ENCODE measurements at regions not wholly inside any gene's neighbourhood (a gene's known extent, or its start where the extent isn't known, plus 50 kb on each side); places are given as distances from the start of the nearest gene placed in this dataset.

DNA sequence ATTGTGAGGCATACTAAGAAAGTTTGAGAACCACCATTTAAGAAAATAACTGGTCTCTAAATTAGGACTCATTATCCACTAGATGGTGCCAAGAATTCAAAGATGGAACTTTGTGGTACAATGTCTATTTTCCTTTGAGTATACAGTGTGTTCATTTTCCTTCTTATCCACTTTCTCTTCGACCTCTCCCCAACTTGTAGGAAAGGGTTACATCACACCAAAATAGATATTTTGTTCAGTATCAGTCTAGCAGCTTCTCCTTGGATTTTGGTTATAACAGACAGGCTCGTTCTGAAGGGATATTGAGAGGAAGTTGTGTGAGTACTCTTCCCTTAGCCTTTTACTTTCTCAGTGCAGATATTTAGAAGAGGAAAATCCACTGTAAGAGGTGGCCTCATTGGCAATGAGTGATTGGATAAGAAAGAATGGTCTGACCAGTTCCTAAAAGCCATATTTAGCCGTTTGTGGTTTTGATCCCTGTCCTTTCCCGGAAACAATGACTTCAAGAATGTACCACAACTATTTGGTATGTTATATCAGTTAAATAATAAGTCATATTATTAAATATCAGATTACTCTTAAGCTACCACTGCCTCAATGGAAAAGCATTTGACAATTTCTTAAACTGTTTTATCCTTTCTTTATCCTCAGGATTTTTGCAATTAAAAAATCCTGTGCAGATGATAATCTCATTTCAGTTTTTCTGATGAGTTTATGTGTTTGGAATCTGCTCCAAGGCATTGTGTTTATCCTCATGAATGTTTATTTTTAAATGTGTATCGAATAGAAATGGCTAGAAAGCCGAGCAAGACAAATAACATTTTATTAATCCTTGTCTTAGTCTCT lies 69.0 kb upstream of the GRAMD2B start:
- peak overlapping the region in 6 of 12 donors; percentile 25 to 63 (median 50) for H3K27ac ChIP-seq
- H3K27me3 ChIP-seq, result no peaks in the 10 kb centered on the region
- no peaks in the 10 kb centered on the region for H3K36me3 ChIP-seq
- intact Hi-C loops (cut with DNase I), result loop anchor here (1.0 to 10.0 kb wide), 9 partner anchors 68 to 451 kb away; partner anchors contain the start of genes ALDH7A1 (in 2 of the 10), GRAMD2B (in 1 of the 10) and PHAX (in 1 of the 10)
- H3K4me1 ChIP-seq, result peaks cover 0 to 8% (median 0%) of the 10 kb centered on the region in 12 donors
- ATAC-seq, result peak; percentile 51 to 89 (median 78)
- WGBS, 4 donors, result 39 to 44% (median 42%) methylated on average over 6 of the region's 6 CpGs
- TF ChIP-seq, protein P1, sequence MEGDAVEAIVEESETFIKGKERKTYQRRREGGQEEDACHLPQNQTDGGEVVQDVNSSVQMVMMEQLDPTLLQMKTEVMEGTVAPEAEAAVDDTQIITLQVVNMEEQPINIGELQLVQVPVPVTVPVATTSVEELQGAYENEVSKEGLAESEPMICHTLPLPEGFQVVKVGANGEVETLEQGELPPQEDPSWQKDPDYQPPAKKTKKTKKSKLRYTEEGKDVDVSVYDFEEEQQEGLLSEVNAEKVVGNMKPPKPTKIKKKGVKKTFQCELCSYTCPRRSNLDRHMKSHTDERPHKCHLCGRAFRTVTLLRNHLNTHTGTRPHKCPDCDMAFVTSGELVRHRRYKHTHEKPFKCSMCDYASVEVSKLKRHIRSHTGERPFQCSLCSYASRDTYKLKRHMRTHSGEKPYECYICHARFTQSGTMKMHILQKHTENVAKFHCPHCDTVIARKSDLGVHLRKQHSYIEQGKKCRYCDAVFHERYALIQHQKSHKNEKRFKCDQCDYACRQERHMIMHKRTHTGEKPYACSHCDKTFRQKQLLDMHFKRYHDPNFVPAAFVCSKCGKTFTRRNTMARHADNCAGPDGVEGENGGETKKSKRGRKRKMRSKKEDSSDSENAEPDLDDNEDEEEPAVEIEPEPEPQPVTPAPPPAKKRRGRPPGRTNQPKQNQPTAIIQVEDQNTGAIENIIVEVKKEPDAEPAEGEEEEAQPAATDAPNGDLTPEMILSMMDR (IDR thresholded peaks at IDR 0.05), result peak; percentile 26 to 82 (median 66)
- TF ChIP-seq POLR2A (IDR thresholded peaks at IDR 0.05), result no peak
- no peaks in the 10 kb centered on the region for H3K9me3 ChIP-seq
- no peak for DNase-seq
- H3K4me3 ChIP-seq, result peak overlapping the region in 7 of 12 donors; percentile 14 to 39 (median 32)

- Histone ChIP-seq H3K9me3 (no peaks in the 10 kb centered on the region), H3K27me3 (no peaks in the 10 kb centered on the region), H3K4me1 (peaks cover 0 to 8% (median 0%) of the 10 kb centered on the region in 12 donors), H3K4me3 (no peak overlapping the region), H3K36me3 (no peaks in the 10 kb centered on the region), H3K27ac (no peak overlapping the region)
- TF ChIP-seq, protein P1 (IDR thresholded peaks at IDR 0.05), result no peak
- TF ChIP-seq POLR2A (IDR thresholded peaks at IDR 0.05), result no peak
- ATAC-seq, result no peak
- intact Hi-C loops (cut with DNase I), result loop anchor here (1.0 to 10.0 kb wide), 10 partner anchors 67 to 450 kb away; partner anchors contain the start of genes ALDH7A1 (in 2 of the 10), GRAMD2B (in 2 of the 10) and PHAX (in 1 of the 10)
- 83 to 89% (median 88%) methylated on average over 5 of the region's 5 CpGs for WGBS, 4 donors
- DNase-seq, result no peak
Observed at GRCh38 chr5:126354858-126355731, 68.1 kb upstream of the GRAMD2B start.

GRCh38 chr5:126355940-126356339 lies 67.3 kb upstream of the GRAMD2B start:
- no peak for DNase-seq
- H3K9me3 ChIP-seq, result no peaks in the 10 kb centered on the region
- H3K4me1 ChIP-seq, result peaks cover 0 to 8% (median 0%) of the 10 kb centered on the region in 12 donors
- H3K27ac ChIP-seq, result no peak overlapping the region
- no peaks in the 10 kb centered on the region for H3K36me3 ChIP-seq
- TF ChIP-seq POLR2A (IDR thresholded peaks at IDR 0.05), result no peak
- TF ChIP-seq, protein P1 (IDR thresholded peaks at IDR 0.05), result no peak
- ATAC-seq, result no peak
- no peaks in the 10 kb centered on the region for H3K27me3 ChIP-seq
- H3K4me3 ChIP-seq, result no peak overlapping the region
- intact Hi-C loops (cut with DNase I), result loop anchor here in 7 of 10 donors (2.0 to 10.0 kb wide), 6 partner anchors 66 to 449 kb away; partner anchors contain the start of genes ALDH7A1 (in 1 of the 7) and GRAMD2B (in 1 of the 7)
- 80 to 84% (median 81%) methylated on average over 8 of the region's 8 CpGs for WGBS, 4 donors
